K562 (cell line): ENCODE measurements at regions not wholly inside any gene's neighbourhood (a gene's known extent, or its start where the extent isn't known, plus 50 kb on each side); places are given as distances from the start of the nearest gene placed in this dataset.

Experiments
- CSDE1 ChIP-seq, 2 experiments: fragments of 450-650 bp; IDR thresholded peaks; 2 replicates each; pipeline ENCODE4 v1.6.1; 2016; ENCODE audit warnings: mild to moderate bottlenecking in 1 of 2
- EP300 ChIP-seq: IDR thresholded peaks from 2 replicates; pipeline ENCODE4 v1.6.1; 2012; ENCODE audit warnings: low read length, improper control_type of control experiment
- GABPA ChIP-seq: fragments of 200-800 bp; sonication (Bioruptor generic); conservative IDR thresholded peaks from 2 replicates; pipeline ENCODE4 v1.6.1; 2016; ENCODE audit warnings: low read depth, missing genetic modification characterization, missing compliant biosample characterization
- HNRNPL ChIP-seq: fragments of 200-400 bp; formaldehyde crosslinking; IDR thresholded peaks from 2 replicates; pipeline ENCODE4 v1.6.1; 2017; ENCODE audit warnings: low read depth, mild to moderate bottlenecking, low read length
- RAD21 ChIP-seq, 2 experiments: fragments of 250-450 bp in 1 of 2; fragments of 450-650 bp in 1 of 2; sonication (Bioruptor Pico) in 1 of 2; formaldehyde crosslinking in 1 of 2; IDR thresholded peaks in 1 of 2; conservative IDR thresholded peaks in 1 of 2; 2 replicates each; pipeline versions ENCODE4 v1.4.0 to v1.8.0; 2020 to 2022; ENCODE audit warnings: mild to moderate bottlenecking in 2 of 2, moderate library complexity in 1 of 2
- TF ChIP-seq, protein P1 (sequence below), 3 experiments: IDR thresholded peaks in 2 of 3; conservative IDR thresholded peaks in 1 of 3; 2 replicates each; pipeline ENCODE4 v1.5.1; 2011 to 2012; ENCODE audit warnings: low read length in 3 of 3, mild to moderate bottlenecking in 3 of 3, control low read depth in 2 of 3, improper control_type of control experiment in 1 of 3, inconsistent platforms in 1 of 3, low read depth in 1 of 3, mixed read lengths in 1 of 3, moderate library complexity in 1 of 3; ENCODE audit not compliant: insufficient read depth in 2 of 3

- TF ChIP-seq CSDE1 (IDR thresholded peaks at IDR 0.05) (no peak), RAD21 (CRISPR knock-in tag; conservative IDR thresholded peaks at IDR 0.05 in 1 of 2, IDR thresholded peaks at IDR 0.05 in 1 of 2) (no peak), HNRNPL (no peak), EP300 (no peak), GABPA (no peak)
- TF ChIP-seq, protein P1, sequence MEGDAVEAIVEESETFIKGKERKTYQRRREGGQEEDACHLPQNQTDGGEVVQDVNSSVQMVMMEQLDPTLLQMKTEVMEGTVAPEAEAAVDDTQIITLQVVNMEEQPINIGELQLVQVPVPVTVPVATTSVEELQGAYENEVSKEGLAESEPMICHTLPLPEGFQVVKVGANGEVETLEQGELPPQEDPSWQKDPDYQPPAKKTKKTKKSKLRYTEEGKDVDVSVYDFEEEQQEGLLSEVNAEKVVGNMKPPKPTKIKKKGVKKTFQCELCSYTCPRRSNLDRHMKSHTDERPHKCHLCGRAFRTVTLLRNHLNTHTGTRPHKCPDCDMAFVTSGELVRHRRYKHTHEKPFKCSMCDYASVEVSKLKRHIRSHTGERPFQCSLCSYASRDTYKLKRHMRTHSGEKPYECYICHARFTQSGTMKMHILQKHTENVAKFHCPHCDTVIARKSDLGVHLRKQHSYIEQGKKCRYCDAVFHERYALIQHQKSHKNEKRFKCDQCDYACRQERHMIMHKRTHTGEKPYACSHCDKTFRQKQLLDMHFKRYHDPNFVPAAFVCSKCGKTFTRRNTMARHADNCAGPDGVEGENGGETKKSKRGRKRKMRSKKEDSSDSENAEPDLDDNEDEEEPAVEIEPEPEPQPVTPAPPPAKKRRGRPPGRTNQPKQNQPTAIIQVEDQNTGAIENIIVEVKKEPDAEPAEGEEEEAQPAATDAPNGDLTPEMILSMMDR (IDR thresholded peaks at IDR 0.05 in 2 of 3, conservative IDR thresholded peaks at IDR 0.05 in 1 of 3; ENCODE audit: insufficient read depth in 2 of 3, low read depth in 1 of 3, low read length in 3 of 3), result no peak
Measured at GRCh38 chr22:22713416-22713815, 69.0 kb downstream of the GGTLC2 start.
